ENCODE measurements at regions not wholly inside any gene's neighbourhood (a gene's known extent, or its start where the extent isn't known, plus 50 kb on each side); places are given as distances from the start of the nearest gene placed in this dataset.

DNA sequence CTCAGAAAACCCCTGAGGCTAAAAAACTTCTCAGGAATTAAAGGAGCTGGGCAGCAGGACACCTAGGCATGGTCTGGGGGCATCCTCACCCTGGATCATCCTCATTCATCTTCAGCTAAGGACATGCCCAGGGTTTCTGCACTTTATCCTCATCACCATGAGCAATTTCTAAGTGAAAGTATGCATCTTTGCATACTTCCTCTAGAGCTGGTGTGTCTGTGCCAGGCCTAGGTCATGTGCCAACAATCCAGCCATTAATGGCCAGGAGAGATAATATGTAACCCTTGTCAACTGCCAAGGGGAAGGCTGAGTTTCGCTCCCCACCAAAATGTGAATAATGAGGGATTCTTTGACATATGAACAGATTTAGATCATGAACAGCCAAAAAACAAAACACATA lies 160.5 kb downstream of the KITLG start:
- no peak for DNase-seq

DNA sequence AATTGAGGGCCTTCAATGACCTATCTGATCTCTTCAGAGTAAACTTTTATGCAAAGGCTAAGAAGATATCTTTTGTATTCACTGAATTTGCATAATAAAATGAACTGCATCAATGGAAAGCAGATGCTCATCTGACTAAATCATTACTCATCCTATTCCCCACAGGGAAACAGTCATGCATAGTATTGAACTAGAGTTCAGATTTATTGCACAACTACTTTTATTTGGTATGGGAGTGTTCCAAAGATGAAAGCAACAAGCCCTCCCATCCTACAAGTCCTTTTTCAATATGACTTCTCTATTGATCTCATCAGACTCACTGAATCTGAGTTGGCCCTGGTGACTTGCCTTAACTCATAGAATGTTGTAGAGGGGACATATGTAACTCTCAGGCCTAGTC lies 159.8 kb downstream of the KITLG start:
- peak; percentile 13 for DNase-seq

DNA sequence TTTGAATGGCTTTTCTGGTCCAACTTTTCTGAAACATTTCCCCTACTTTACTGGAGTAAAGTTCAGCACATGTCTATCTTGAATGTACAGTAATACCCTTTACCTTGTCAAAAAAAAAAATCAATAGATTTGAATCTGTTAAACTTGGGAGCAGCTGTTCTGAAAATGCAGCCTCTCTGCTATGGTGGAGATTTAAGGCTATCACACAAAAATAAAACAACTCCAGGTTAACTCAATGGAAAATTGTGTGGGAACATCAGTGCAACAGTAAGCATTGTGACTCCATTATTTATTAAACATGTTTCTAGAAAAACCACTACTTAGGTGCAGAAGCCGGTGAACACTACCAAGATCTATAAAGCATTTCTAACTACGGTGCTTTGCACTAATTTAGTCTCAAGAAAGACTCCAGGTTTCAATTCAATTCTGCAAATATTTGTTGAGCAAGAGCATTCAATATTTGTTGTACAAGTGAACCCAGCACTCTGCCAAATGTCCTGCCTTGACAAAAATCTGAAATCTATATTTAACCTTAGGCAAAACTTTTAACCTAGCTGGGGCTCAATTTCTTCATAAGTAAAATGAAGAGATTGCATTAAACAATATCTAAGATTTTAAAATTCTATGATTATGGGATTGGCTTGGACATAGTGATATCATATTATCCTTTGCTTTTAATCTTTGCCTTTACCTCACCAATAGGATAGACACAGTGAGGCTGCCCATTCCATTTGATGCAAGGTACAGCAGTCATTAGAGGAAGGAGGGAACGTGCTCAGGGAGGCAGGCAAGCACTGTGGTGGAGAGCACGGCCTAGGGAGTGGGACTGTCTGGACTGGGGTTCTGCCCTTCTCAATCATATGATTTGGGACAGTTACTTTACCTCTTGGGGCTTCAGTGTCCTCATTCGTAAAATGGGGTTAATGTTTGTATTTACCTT lies 155.2 kb downstream of the KITLG start:
- no peak for DNase-seq

DNA sequence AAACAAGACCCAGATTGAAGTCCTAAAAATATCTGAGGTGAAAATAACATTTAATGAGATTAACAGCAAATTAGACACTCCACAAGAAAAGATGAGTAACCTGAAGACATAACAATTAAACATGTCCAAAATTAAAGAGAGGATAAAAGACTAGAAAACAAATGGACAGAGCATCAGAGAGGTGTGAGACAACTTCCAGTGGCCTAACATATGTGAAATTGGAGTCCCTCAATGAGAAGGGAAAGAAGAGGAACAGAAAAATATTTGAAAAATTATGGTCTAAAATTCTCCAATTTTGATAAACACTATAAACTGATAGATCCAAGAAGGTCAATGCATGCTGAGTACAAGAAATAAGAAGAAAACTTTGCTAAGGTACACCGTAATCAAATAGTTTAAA lies 151.9 kb downstream of the KITLG start:
- no peak for DNase-seq

DNA sequence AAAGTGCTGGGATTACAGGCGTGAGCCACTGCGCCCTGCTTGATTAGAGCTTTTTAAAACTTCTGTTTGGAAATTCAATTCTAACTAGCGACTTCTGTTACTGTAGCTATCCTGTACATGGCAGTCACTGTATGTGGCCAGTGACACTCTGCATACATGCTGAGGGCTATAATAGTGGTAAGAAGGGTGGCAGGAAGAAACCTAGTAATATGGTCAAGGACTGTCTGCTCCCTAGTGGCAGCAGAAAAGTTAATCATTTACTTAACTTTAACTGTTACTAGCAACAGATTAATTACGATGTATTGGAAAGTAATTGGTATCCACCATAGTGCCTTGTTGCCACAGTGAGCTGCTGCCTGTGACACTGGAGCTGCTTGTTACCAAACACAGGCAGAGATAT lies 149.0 kb downstream of the KITLG start:
- no peak for DNase-seq

DNA sequence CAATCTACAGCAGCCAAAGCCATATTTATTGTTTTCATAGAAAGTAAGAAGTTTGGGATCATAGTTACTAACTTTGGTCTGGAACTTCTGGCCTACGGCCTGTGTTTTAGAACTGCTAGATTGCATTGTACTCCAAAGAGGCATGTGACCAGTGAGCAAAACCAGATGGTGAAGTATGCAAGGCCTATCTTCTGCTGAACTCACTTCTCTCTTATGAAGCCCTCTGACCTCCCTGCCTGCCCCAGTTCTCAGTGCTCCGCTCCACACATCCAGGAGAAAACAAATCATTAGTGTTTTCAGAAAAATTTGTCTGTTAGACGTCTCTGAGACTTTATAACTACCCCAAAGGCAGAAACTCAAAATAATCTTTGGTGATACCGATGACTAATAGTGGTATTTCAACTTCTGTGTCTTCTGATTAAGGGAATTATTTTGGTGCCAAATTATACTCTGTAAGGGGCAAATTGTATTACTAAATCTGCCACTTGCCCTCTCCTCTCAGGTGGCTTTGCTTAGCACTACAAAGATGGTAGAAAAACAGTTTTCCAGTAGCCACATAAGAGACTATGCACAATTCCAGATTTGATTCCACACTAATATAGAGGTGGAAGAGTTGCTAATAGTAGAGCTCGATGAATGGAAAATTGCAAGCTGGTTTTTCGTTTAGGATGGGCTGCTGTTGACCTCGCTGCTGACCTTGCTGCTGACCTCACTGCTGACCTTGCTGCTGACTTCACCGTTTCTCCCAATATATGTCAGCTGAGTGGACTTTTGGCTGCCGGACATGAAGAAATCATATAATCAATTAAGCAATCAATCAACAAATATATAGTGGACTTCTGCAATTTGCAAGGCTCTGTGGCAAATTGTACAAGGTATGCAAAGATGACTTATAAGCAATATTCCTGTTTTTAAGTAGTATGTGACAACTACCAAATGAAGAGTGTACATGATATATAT lies 147.5 kb downstream of the KITLG start:
- DNase-seq, result no peak

DNA sequence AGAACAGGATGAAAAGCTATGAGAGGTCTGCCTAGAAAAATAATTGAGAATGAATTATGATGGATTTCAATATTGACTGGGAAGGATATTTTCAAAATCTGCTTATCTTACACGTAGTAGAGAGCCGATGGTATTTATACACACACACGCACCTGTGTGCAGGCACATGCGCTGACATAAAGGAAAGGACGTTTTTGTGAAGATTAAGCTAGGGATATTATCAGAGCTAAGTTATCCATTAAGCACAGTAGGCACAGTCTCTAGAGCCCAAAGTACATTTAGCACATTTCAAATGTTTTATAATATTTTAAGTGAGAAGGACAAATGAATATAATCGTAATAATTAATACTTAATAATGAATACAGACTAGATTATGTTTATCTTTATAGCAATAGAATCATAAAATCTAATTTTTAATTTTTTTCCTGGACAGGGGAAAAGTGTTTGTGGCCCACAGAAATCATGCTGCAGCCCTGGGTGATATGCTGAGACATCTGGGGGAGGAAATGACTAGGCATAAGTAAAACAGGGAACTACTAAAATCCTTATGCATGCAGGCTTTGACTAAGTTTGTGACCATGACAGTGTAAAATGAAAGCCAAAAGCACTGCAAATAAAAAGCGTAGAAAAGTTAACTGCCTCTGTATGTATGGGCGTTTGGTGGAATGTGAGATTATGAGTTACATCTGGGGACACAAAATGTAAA lies 146.1 kb downstream of the KITLG start:
- DNase-seq, result peak; percentile 69

DNA sequence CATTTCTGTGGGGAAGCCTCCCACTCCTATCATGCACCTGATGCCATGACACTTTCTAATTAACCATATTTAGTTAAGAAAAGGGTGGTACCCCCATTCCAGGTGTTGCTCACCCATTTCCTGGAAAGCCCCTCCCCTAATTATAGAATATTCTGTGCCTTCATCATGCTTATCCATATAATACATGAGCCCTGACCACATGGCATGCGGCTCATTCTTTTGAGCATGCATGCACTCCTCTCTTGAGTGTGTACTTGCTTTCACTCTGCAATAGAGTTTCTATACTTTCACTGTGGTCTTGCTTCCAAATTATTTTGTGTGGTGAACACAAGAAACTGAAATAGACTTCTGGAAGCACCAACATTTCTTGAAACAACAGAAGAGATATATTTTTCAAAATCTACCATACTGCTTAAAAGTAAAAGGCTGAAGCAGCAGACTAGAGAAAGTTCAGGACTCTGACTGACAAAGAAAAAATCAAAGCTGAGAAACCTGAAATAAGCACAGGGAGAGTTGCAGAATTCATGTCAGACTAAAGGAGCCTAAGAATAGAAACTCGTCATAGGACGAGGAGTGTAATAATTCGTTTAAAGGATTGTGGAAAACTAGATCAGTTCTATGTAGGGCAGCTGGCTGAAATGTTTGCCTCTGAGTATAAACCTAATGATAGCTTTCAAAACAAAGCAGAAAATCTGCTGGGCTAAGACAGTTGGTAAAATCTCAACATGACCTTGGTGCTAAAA lies 144.8 kb downstream of the KITLG start:
- DNase-seq, result no peak

DNA sequence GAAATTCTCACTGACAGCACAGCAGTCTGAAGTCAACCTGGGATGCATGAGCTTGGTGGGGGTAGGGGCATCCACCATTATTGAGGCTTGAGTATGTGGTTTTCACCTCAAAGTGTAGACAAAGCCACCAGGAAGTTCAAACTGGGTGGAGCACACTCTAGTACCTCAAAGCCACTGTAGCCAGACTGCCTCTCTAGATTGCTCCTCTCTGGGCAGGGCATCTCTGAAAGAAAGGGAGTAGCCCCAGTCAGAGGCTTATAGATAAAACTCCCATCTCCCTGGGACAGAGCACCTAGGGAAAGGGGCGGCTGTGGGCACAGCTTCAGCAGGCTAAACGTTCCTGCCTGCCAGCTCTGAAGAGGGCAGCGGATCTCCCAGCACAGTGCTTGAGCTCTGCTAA lies 143.0 kb downstream of the KITLG start:
- no peak for DNase-seq
